ENCODE measurements at regions not wholly inside any gene's neighbourhood (a gene's known extent, or its start where the extent isn't known, plus 50 kb on each side); places are given as distances from the start of the nearest gene placed in this dataset.

GRCh38 chr5:56306433-56307150 lies 73.5 kb upstream of the ANKRD55 start:
- peaks cover 5 to 28% of the 10 kb centered on the region in 2 experiments for H3K4me1 ChIP-seq (replicated peaks in 1 of 2; ENCODE audit: control insufficient read depth in 2 of 2, insufficient read depth in 2 of 2, low read length in 2 of 2)
- in situ Hi-C loops (cut with MboI) (no loop called here), intact Hi-C loops (cut with micrococcal nuclease) (no loop called here)
- no peak overlapping the region for H3K4me3 ChIP-seq
- BruUV-seq (replicated peaks) = no TSS peak
- POLR2A ChIA-PET = no interaction called here
- peaks cover 5% of the 10 kb centered on the region; the same call in 1 of the 2 replicates for H3K9me3 ChIP-seq (replicated peaks; ENCODE audit: control insufficient read depth, insufficient read depth, low read depth, low read length)
- no peaks in the 10 kb centered on the region for H4K20me1 ChIP-seq (replicated peaks; ENCODE audit: control insufficient read depth, insufficient read depth, low read length)
- H3K9me1 ChIP-seq (ENCODE audit: control insufficient read depth, insufficient read depth, low read length) = no peaks in the 10 kb centered on the region
- no peaks in the 10 kb centered on the region for H3K79me2 ChIP-seq (ENCODE audit: control insufficient read depth, insufficient read depth, low read length)
- H3K9ac ChIP-seq (ENCODE audit: insufficient read depth in 1 of 2, low read depth in 2 of 2, low read length in 2 of 2) = no peak overlapping the region
- FAIRE-seq = no peak
- no peak overlapping the region for H3K4me2 ChIP-seq (ENCODE audit: insufficient read depth, low read length)
- ATAC-seq = no peak
- H3K27me3 ChIP-seq (ENCODE audit: control insufficient read depth in 2 of 2, insufficient read depth in 2 of 2, low read length in 2 of 2) = no peaks in the 10 kb centered on the region; a peak in 1 of 5 replicates
- CTCF ChIA-PET (ENCODE audit: low intra/inter-chr PET ratio) = no interaction called here
- H3K36me3 ChIP-seq (ENCODE audit: control insufficient read depth, insufficient read depth, low read length) = no peaks in the 10 kb centered on the region
- WGBS (ENCODE audit: insufficient coverage, low coverage, missing lambda C conversion rate) = 22% methylated on average over 4 of the region's 4 CpGs
- H2AFZ ChIP-seq (ENCODE audit: low read depth, low read length) = no peak overlapping the region
- no peak overlapping the region for H3K27ac ChIP-seq (ENCODE audit: extremely low read depth, low read depth, low read length)
- peak; percentile 64; the same call in 1 of the 2 replicates for TF ChIP-seq TRIM28 (IDR thresholded peaks at IDR 0.05)
- peak in 1 of 2 experiments; percentile 34; a peak in 1 of 4 replicates for TF ChIP-seq TRIM24 (IDR thresholded peaks at IDR 0.05)
- no peak for TF ChIP-seq DACH1 (IDR thresholded peaks at IDR 0.05; ENCODE audit: partially characterized antibody)
- TF ChIP-seq, protein P1, sequence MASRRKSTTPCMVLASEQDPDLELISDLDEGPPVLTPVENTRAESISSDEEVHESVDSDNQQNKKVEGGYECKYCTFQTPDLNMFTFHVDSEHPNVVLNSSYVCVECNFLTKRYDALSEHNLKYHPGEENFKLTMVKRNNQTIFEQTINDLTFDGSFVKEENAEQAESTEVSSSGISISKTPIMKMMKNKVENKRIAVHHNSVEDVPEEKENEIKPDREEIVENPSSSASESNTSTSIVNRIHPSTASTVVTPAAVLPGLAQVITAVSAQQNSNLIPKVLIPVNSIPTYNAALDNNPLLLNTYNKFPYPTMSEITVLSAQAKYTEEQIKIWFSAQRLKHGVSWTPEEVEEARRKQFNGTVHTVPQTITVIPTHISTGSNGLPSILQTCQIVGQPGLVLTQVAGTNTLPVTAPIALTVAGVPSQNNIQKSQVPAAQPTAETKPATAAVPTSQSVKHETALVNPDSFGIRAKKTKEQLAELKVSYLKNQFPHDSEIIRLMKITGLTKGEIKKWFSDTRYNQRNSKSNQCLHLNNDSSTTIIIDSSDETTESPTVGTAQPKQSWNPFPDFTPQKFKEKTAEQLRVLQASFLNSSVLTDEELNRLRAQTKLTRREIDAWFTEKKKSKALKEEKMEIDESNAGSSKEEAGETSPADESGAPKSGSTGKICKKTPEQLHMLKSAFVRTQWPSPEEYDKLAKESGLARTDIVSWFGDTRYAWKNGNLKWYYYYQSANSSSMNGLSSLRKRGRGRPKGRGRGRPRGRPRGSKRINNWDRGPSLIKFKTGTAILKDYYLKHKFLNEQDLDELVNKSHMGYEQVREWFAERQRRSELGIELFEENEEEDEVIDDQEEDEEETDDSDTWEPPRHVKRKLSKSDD (conservative IDR thresholded peaks at IDR 0.05; ENCODE audit: low read length) = no peak
- no peak for TF ChIP-seq MEF2A (IDR thresholded peaks at IDR 0.05; ENCODE audit: control insufficient read depth, low read depth, low read length)
- TF ChIP-seq BRF1 (IDR thresholded peaks at IDR 0.05; ENCODE audit: borderline replicate concordance, extremely low read depth, insufficient read length) = no peak
- no peak for TF ChIP-seq TFE3 (CRISPR knock-in tag; IDR thresholded peaks at IDR 0.05)
- no peak for TF ChIP-seq C11orf30 (IDR thresholded peaks at IDR 0.05; ENCODE audit: low read depth)
- TF ChIP-seq CBX3 (IDR thresholded peaks at IDR 0.05; ENCODE audit: borderline replicate concordance in 1 of 2, low read length in 2 of 2) = peak in 1 of 2 experiments; percentile 79; a peak in 1 of 3 replicates
- no peak for DNase-seq (ENCODE audit: extremely low read depth in 1 of 4, low spot score in 3 of 4)

Data from K562 (cell line).